ENCODE measurements at regions not wholly inside any gene's neighbourhood (a gene's known extent, or its start where the extent isn't known, plus 50 kb on each side); places are given as distances from the start of the nearest gene placed in this dataset.

DNA sequence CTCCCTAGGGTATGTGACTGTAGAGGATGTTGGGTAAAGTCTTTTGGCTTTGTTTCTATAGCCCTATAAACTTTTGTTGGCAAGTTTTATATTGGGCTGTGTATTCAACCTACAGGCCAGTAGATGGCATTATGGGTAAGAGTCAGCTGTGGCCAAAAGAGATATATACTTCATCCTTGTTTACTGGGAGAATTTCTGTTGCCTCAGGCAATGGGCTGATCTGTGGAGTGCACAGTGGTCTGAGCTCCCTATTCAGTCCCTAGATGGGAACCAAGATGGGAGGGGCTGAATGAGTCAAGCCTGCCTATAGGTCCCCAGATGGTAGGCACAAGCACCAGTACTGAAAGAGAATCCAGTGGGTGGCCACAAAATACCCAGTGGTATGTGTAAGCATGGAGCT, 580.6 kb downstream of the EPHA5 start:
- DNase-seq (ENCODE audit: low spot score) (no peak), ATAC-seq (no peak)
- H3F3A ChIP-seq (replicated peaks; ENCODE audit: low read depth) = no peaks in the 10 kb centered on the region
- H3K4me2 ChIP-seq = no peak overlapping the region
- no peaks in the 10 kb centered on the region for H3K79me2 ChIP-seq (replicated peaks; ENCODE audit: insufficient read depth)
- no peaks in the 10 kb centered on the region for H3K9me2 ChIP-seq (ENCODE audit: insufficient read depth)
- no peaks in the 10 kb centered on the region for H3K4me1 ChIP-seq (ENCODE audit: insufficient read depth)
- no peak overlapping the region for H3K27ac Mint-ChIP-seq
- peaks cover 23% of the 10 kb centered on the region for H3K9me3 Mint-ChIP-seq
- no peaks in the 10 kb centered on the region for H3K27me3 Mint-ChIP-seq (ENCODE audit: insufficient read depth, low read depth, poor library complexity)
- no peaks in the 10 kb centered on the region for H3K27me3 ChIP-seq (ENCODE audit: insufficient read depth)
- no peak for TF ChIP-seq NANOG (IDR thresholded peaks at IDR 0.05; ENCODE audit: borderline replicate concordance)
- no peak for TF ChIP-seq POLR2AphosphoS5 (IDR thresholded peaks at IDR 0.05; ENCODE audit: low read depth)
- TF ChIP-seq, protein P1, sequence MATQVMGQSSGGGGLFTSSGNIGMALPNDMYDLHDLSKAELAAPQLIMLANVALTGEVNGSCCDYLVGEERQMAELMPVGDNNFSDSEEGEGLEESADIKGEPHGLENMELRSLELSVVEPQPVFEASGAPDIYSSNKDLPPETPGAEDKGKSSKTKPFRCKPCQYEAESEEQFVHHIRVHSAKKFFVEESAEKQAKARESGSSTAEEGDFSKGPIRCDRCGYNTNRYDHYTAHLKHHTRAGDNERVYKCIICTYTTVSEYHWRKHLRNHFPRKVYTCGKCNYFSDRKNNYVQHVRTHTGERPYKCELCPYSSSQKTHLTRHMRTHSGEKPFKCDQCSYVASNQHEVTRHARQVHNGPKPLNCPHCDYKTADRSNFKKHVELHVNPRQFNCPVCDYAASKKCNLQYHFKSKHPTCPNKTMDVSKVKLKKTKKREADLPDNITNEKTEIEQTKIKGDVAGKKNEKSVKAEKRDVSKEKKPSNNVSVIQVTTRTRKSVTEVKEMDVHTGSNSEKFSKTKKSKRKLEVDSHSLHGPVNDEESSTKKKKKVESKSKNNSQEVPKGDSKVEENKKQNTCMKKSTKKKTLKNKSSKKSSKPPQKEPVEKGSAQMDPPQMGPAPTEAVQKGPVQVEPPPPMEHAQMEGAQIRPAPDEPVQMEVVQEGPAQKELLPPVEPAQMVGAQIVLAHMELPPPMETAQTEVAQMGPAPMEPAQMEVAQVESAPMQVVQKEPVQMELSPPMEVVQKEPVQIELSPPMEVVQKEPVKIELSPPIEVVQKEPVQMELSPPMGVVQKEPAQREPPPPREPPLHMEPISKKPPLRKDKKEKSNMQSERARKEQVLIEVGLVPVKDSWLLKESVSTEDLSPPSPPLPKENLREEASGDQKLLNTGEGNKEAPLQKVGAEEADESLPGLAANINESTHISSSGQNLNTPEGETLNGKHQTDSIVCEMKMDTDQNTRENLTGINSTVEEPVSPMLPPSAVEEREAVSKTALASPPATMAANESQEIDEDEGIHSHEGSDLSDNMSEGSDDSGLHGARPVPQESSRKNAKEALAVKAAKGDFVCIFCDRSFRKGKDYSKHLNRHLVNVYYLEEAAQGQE (IDR thresholded peaks at IDR 0.05; ENCODE audit: unreplicated experiment) = no peak
- TF ChIP-seq, protein P2, sequence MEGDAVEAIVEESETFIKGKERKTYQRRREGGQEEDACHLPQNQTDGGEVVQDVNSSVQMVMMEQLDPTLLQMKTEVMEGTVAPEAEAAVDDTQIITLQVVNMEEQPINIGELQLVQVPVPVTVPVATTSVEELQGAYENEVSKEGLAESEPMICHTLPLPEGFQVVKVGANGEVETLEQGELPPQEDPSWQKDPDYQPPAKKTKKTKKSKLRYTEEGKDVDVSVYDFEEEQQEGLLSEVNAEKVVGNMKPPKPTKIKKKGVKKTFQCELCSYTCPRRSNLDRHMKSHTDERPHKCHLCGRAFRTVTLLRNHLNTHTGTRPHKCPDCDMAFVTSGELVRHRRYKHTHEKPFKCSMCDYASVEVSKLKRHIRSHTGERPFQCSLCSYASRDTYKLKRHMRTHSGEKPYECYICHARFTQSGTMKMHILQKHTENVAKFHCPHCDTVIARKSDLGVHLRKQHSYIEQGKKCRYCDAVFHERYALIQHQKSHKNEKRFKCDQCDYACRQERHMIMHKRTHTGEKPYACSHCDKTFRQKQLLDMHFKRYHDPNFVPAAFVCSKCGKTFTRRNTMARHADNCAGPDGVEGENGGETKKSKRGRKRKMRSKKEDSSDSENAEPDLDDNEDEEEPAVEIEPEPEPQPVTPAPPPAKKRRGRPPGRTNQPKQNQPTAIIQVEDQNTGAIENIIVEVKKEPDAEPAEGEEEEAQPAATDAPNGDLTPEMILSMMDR (conservative IDR thresholded peaks at IDR 0.05; ENCODE audit: low read depth in 2 of 2) = peak; percentile 33 to 51
- no peak overlapping the region for H2AFZ ChIP-seq
- no peak overlapping the region for H3K4me3 Mint-ChIP-seq
- no peak overlapping the region for H3K27ac ChIP-seq (ENCODE audit: low read depth)
- H3K4me1 Mint-ChIP-seq = no peaks in the 10 kb centered on the region
- no peaks in the 10 kb centered on the region for H3K36me3 ChIP-seq (ENCODE audit: insufficient read depth)
- peaks cover 12% of the 10 kb centered on the region for H3K36me3 Mint-ChIP-seq (ENCODE audit: low read depth)
- H3K4me3 ChIP-seq = no peak overlapping the region
- no peaks in the 10 kb centered on the region for H4K20me1 ChIP-seq (replicated peaks; ENCODE audit: insufficient read depth)

DNA sequence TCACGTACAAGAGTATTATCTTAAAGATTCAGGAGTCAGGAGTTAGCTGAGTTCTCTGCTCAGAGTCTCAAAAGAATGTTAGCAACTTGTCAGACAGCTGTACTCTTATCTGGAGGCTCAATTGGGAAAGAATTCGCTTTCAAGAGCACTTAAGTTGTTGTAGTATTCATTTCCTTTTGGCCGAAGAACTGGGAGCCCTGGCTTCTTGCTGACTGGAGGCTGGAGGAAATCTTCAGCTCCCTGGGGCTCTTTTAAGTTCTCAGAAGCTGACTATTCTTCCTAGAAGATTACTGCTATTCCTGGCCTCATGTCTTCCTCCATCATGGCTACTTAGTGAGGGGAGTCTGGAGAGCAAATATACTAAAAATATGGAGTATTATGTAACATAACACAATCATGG, 587.2 kb downstream of the EPHA5 start:
- H2AFZ ChIP-seq = peak overlapping the region; percentile 21; the same call in 1 of the 2 replicates
- Mint-ChIP-seq H3K27me3 (ENCODE audit: insufficient read depth, low read depth, poor library complexity) (no peaks in the 10 kb centered on the region), H3K4me1 (no peaks in the 10 kb centered on the region), H3K9me3 (peaks cover 25% of the 10 kb centered on the region), H3K4me3 (no peak overlapping the region), H3K27ac (no peak overlapping the region), H3K36me3 (ENCODE audit: low read depth) (peaks cover 11% of the 10 kb centered on the region)
- no peak for TF ChIP-seq NANOG (IDR thresholded peaks at IDR 0.05; ENCODE audit: borderline replicate concordance)
- no peaks in the 10 kb centered on the region for H3K36me3 ChIP-seq (ENCODE audit: insufficient read depth)
- no peaks in the 10 kb centered on the region for H3F3A ChIP-seq (replicated peaks; ENCODE audit: low read depth)
- ATAC-seq (no peak), DNase-seq (ENCODE audit: low spot score) (no peak)
- H3K4me1 ChIP-seq (ENCODE audit: insufficient read depth) = no peaks in the 10 kb centered on the region
- no peaks in the 10 kb centered on the region for H4K20me1 ChIP-seq (replicated peaks; ENCODE audit: insufficient read depth)
- no peak overlapping the region for H3K4me3 ChIP-seq
- no peak overlapping the region for H3K27ac ChIP-seq (ENCODE audit: low read depth)
- H3K27me3 ChIP-seq (ENCODE audit: insufficient read depth) = no peaks in the 10 kb centered on the region
- H3K9me2 ChIP-seq (ENCODE audit: insufficient read depth) = no peaks in the 10 kb centered on the region; the same call in 1 of the 2 replicates
- no peaks in the 10 kb centered on the region for H3K79me2 ChIP-seq (replicated peaks; ENCODE audit: insufficient read depth)
- H3K4me2 ChIP-seq = no peak overlapping the region

DNA sequence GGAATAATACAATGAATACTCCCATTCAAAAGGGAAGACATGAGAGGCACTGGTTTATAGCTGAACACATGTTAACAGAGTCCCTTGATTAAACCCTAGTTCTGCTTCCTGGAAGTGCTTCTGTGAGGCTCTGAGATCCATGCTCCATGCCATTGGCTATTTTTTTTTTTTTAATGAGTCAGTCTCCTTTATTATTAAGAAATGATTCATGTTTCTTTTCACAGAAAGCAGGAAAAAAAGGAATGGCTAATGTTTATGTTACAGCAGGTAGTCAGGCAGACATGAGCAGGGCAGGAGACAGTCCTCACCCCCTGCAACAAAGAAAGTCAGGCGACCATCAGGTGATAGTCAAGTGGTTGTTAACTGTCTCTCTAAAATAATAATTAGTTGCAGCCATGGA, 598.7 kb downstream of the EPHA5 start:
- H2AFZ ChIP-seq = no peak overlapping the region
- H3K27ac Mint-ChIP-seq = no peak overlapping the region
- ATAC-seq (no peak), DNase-seq (ENCODE audit: low spot score) (no peak)
- no peak overlapping the region for H3K4me3 Mint-ChIP-seq
- H3K4me2 ChIP-seq = no peak overlapping the region
- H3K27ac ChIP-seq (ENCODE audit: low read depth) = no peak overlapping the region
- no peaks in the 10 kb centered on the region for H3K4me1 ChIP-seq (ENCODE audit: insufficient read depth)
- H3K9me3 Mint-ChIP-seq = peaks cover 18% of the 10 kb centered on the region
- no peaks in the 10 kb centered on the region for H4K20me1 ChIP-seq (replicated peaks; ENCODE audit: insufficient read depth)
- no peaks in the 10 kb centered on the region for H3K27me3 ChIP-seq (ENCODE audit: insufficient read depth)
- H3K4me3 ChIP-seq = no peak overlapping the region
- no peaks in the 10 kb centered on the region for H3K27me3 Mint-ChIP-seq (ENCODE audit: insufficient read depth, low read depth, poor library complexity)
- no peaks in the 10 kb centered on the region for H3K79me2 ChIP-seq (replicated peaks; ENCODE audit: insufficient read depth)
- H3F3A ChIP-seq (replicated peaks; ENCODE audit: low read depth) = no peaks in the 10 kb centered on the region
- H3K9me2 ChIP-seq (ENCODE audit: insufficient read depth) = 0 out of 2 replicates have a peak, but pooled peaks cover 11% of the 10 kb centered on the region
- 0 out of 2 replicates have a peak, but pooled peaks cover 4% of the 10 kb centered on the region for H3K36me3 ChIP-seq (ENCODE audit: insufficient read depth)
- H3K36me3 Mint-ChIP-seq (ENCODE audit: low read depth) = peaks cover 11% of the 10 kb centered on the region
- H3K4me1 Mint-ChIP-seq = no peaks in the 10 kb centered on the region
- TF ChIP-seq POLR2AphosphoS5 (IDR thresholded peaks at IDR 0.05; ENCODE audit: low read depth) = no peak
- TF ChIP-seq JUNB (IDR thresholded peaks at IDR 0.05; ENCODE audit: unreplicated experiment) = no peak
- TF ChIP-seq ZNF331 (CRISPR knock-in tag; IDR thresholded peaks at IDR 0.05; ENCODE audit: low read depth) = no peak
- TF ChIP-seq STAT1 (IDR thresholded peaks at IDR 0.05; ENCODE audit: unreplicated experiment) = no peak
- no peak for TF ChIP-seq NANOG (IDR thresholded peaks at IDR 0.05; ENCODE audit: borderline replicate concordance)
- no peak for TF ChIP-seq CREB1 (CRISPR knock-in tag; IDR thresholded peaks at IDR 0.05; ENCODE audit: low read depth)
- TF ChIP-seq, protein P2 (conservative IDR thresholded peaks at IDR 0.05; ENCODE audit: low read depth in 2 of 2) = no peak
- TF ChIP-seq EZH2phosphoT487 (IDR thresholded peaks at IDR 0.05; ENCODE audit: unreplicated experiment) = no peak
- TF ChIP-seq, protein P3, sequence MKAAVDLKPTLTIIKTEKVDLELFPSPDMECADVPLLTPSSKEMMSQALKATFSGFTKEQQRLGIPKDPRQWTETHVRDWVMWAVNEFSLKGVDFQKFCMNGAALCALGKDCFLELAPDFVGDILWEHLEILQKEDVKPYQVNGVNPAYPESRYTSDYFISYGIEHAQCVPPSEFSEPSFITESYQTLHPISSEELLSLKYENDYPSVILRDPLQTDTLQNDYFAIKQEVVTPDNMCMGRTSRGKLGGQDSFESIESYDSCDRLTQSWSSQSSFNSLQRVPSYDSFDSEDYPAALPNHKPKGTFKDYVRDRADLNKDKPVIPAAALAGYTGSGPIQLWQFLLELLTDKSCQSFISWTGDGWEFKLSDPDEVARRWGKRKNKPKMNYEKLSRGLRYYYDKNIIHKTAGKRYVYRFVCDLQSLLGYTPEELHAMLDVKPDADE (IDR thresholded peaks at IDR 0.05) = no peak

All from GM23338 (cell line).